ENCODE measurements at regions not wholly inside any gene's neighbourhood (a gene's known extent, or its start where the extent isn't known, plus 50 kb on each side); places are given as distances from the start of the nearest gene placed in this dataset.

DNA sequence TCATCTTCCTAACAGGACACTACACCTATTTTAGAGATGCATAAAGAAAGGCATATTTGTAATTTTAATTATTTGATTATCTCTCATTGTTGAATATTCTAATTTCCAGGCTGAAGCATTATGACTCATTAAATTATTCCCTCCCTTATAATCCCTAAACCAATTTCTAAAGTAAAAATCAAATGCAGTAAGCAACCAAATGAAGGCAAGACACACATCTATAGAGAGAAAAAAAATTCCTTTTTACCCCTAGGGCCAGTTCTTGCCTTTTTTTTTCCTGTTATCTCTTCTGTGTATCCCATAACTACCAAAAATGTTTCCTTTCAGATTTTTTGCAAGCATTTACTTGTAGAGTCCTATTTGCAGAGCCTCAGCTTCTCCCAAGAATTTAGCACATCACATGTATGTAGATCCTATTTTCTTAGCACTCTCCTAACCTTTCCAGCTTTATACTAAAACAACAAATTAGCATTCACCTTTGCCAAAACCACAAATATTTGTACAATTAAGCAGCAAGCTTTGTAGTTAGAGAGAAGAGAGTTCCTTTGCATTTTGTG, 177.9 kb downstream of the SATB1 start:
- TF ChIP-seq, protein P1, sequence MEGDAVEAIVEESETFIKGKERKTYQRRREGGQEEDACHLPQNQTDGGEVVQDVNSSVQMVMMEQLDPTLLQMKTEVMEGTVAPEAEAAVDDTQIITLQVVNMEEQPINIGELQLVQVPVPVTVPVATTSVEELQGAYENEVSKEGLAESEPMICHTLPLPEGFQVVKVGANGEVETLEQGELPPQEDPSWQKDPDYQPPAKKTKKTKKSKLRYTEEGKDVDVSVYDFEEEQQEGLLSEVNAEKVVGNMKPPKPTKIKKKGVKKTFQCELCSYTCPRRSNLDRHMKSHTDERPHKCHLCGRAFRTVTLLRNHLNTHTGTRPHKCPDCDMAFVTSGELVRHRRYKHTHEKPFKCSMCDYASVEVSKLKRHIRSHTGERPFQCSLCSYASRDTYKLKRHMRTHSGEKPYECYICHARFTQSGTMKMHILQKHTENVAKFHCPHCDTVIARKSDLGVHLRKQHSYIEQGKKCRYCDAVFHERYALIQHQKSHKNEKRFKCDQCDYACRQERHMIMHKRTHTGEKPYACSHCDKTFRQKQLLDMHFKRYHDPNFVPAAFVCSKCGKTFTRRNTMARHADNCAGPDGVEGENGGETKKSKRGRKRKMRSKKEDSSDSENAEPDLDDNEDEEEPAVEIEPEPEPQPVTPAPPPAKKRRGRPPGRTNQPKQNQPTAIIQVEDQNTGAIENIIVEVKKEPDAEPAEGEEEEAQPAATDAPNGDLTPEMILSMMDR (IDR thresholded peaks at IDR 0.05; ENCODE audit: control extremely low read depth in 1 of 3, insufficient read depth in 1 of 3, low read depth in 1 of 3, low read length in 3 of 3) = no peak
- TF ChIP-seq CHD1 (IDR thresholded peaks at IDR 0.05; ENCODE audit: low read depth, low read length) = no peak

All from H1 (cell line).